ENCODE measurements at regions not wholly inside any gene's neighbourhood (a gene's known extent, or its start where the extent isn't known, plus 50 kb on each side); places are given as distances from the start of the nearest gene placed in this dataset.

GRCh38 chr3:89973156-89973555, 865.7 kb downstream of the EPHA3 start:
- Histone ChIP-seq H3K9ac (ENCODE audit: low read depth in 1 of 2, low read length in 2 of 2) (no peak overlapping the region), H3K36me3 (ENCODE audit: control insufficient read depth in 2 of 2, insufficient read depth in 2 of 2, low read length in 2 of 2) (no peaks in the 10 kb centered on the region), H3K27me3 (ENCODE audit: control insufficient read depth in 2 of 2, insufficient read depth in 2 of 2, low read length in 2 of 2) (no peaks in the 10 kb centered on the region), H3K27ac (ENCODE audit: low read depth in 2 of 2, low read length in 2 of 2) (no peak overlapping the region), H3K4me3 (ENCODE audit: low read length in 2 of 2) (no peak overlapping the region), H3K4me1 (ENCODE audit: control insufficient read depth in 2 of 2, insufficient read depth in 2 of 2, low read length in 2 of 2) (no peaks in the 10 kb centered on the region), H3K9me3 (ENCODE audit: control insufficient read depth in 2 of 2, low read length in 2 of 2) (no peaks in the 10 kb centered on the region)

- Histone ChIP-seq H3K4me3 (ENCODE audit: low read length in 2 of 2) (no peak overlapping the region), H3K36me3 (ENCODE audit: control insufficient read depth in 2 of 2, insufficient read depth in 2 of 2, low read length in 2 of 2) (no peaks in the 10 kb centered on the region), H3K27ac (ENCODE audit: low read depth in 2 of 2, low read length in 2 of 2) (no peak overlapping the region), H3K9me3 (ENCODE audit: control insufficient read depth in 2 of 2, low read length in 2 of 2) (no peaks in the 10 kb centered on the region), H3K9ac (ENCODE audit: low read depth in 1 of 2, low read length in 2 of 2) (no peak overlapping the region), H3K4me1 (ENCODE audit: control insufficient read depth in 2 of 2, insufficient read depth in 2 of 2, low read length in 2 of 2) (no peaks in the 10 kb centered on the region), H3K27me3 (ENCODE audit: control insufficient read depth in 2 of 2, insufficient read depth in 2 of 2, low read length in 2 of 2) (no peaks in the 10 kb centered on the region)
These were observed 867.6 kb downstream of the EPHA3 start for GRCh38 chr3:89974903-89975519.

- H3K36me3 ChIP-seq (ENCODE audit: control insufficient read depth in 2 of 2, insufficient read depth in 2 of 2, low read length in 2 of 2) = no peaks in the 10 kb centered on the region
- no peaks in the 10 kb centered on the region for H3K4me1 ChIP-seq (ENCODE audit: control insufficient read depth in 2 of 2, insufficient read depth in 2 of 2, low read length in 2 of 2)
- no peak overlapping the region for H3K27ac ChIP-seq (ENCODE audit: low read depth in 2 of 2, low read length in 2 of 2)
- H3K27me3 ChIP-seq (ENCODE audit: control insufficient read depth in 2 of 2, insufficient read depth in 2 of 2, low read length in 2 of 2) = no peaks in the 10 kb centered on the region
- H3K9ac ChIP-seq (ENCODE audit: low read depth in 1 of 2, low read length in 2 of 2) = no peak overlapping the region
- H3K9me3 ChIP-seq (ENCODE audit: control insufficient read depth in 2 of 2, low read length in 2 of 2) = no peaks in the 10 kb centered on the region
- no peak overlapping the region for H3K4me3 ChIP-seq (ENCODE audit: low read length in 2 of 2)
These were observed 876.0 kb downstream of the EPHA3 start for GRCh38 chr3:89983449-89983848.

GRCh38 chr3:90005281-90005847, 897.9 kb downstream of the EPHA3 start:
- no peak overlapping the region for H3K27ac ChIP-seq (ENCODE audit: low read depth in 2 of 2, low read length in 2 of 2)
- no peak overlapping the region for H3K4me3 ChIP-seq (ENCODE audit: low read length in 2 of 2)
- no peaks in the 10 kb centered on the region for H3K36me3 ChIP-seq (ENCODE audit: control insufficient read depth in 2 of 2, insufficient read depth in 2 of 2, low read length in 2 of 2)
- no peaks in the 10 kb centered on the region for H3K27me3 ChIP-seq (ENCODE audit: control insufficient read depth in 2 of 2, insufficient read depth in 2 of 2, low read length in 2 of 2)
- H3K9me3 ChIP-seq (ENCODE audit: control insufficient read depth in 2 of 2, low read length in 2 of 2) = no peaks in the 10 kb centered on the region
- no peaks in the 10 kb centered on the region for H3K4me1 ChIP-seq (ENCODE audit: control insufficient read depth in 2 of 2, insufficient read depth in 2 of 2, low read length in 2 of 2)
- H3K9ac ChIP-seq (ENCODE audit: low read depth in 1 of 2, low read length in 2 of 2) = no peak overlapping the region

GRCh38 chr3:90007778-90008499, 900.5 kb downstream of the EPHA3 start:
- no peaks in the 10 kb centered on the region for H3K4me1 ChIP-seq (ENCODE audit: control insufficient read depth in 2 of 2, insufficient read depth in 2 of 2, low read length in 2 of 2)
- H3K4me3 ChIP-seq (ENCODE audit: low read length in 2 of 2) = no peak overlapping the region
- H3K36me3 ChIP-seq (ENCODE audit: control insufficient read depth in 2 of 2, insufficient read depth in 2 of 2, low read length in 2 of 2) = no peaks in the 10 kb centered on the region
- H3K9me3 ChIP-seq (ENCODE audit: control insufficient read depth in 2 of 2, low read length in 2 of 2) = no peaks in the 10 kb centered on the region
- no peak overlapping the region for H3K9ac ChIP-seq (ENCODE audit: low read depth in 1 of 2, low read length in 2 of 2)
- no peaks in the 10 kb centered on the region for H3K27me3 ChIP-seq (ENCODE audit: control insufficient read depth in 2 of 2, insufficient read depth in 2 of 2, low read length in 2 of 2)
- H3K27ac ChIP-seq (ENCODE audit: low read depth in 2 of 2, low read length in 2 of 2) = no peak overlapping the region

- Histone ChIP-seq H3K4me1 (ENCODE audit: control insufficient read depth in 2 of 2, insufficient read depth in 2 of 2, low read length in 2 of 2) (no peaks in the 10 kb centered on the region), H3K36me3 (ENCODE audit: control insufficient read depth in 2 of 2, insufficient read depth in 2 of 2, low read length in 2 of 2) (no peaks in the 10 kb centered on the region), H3K9me3 (ENCODE audit: control insufficient read depth in 2 of 2, low read length in 2 of 2) (no peaks in the 10 kb centered on the region), H3K4me3 (ENCODE audit: low read length in 2 of 2) (no peak overlapping the region), H3K9ac (ENCODE audit: low read depth in 1 of 2, low read length in 2 of 2) (no peak overlapping the region), H3K27ac (ENCODE audit: low read depth in 2 of 2, low read length in 2 of 2) (no peak overlapping the region), H3K27me3 (ENCODE audit: control insufficient read depth in 2 of 2, insufficient read depth in 2 of 2, low read length in 2 of 2) (no peaks in the 10 kb centered on the region)
These were observed 902.9 kb downstream of the EPHA3 start for GRCh38 chr3:90010341-90010740.

- Histone ChIP-seq H3K27ac (ENCODE audit: low read depth in 2 of 2, low read length in 2 of 2) (no peak overlapping the region), H3K9me3 (ENCODE audit: control insufficient read depth in 2 of 2, low read length in 2 of 2) (no peaks in the 10 kb centered on the region), H3K36me3 (ENCODE audit: control insufficient read depth in 2 of 2, insufficient read depth in 2 of 2, low read length in 2 of 2) (no peaks in the 10 kb centered on the region), H3K27me3 (ENCODE audit: control insufficient read depth in 2 of 2, insufficient read depth in 2 of 2, low read length in 2 of 2) (no peaks in the 10 kb centered on the region), H3K4me1 (ENCODE audit: control insufficient read depth in 2 of 2, insufficient read depth in 2 of 2, low read length in 2 of 2) (no peaks in the 10 kb centered on the region), H3K9ac (ENCODE audit: low read depth in 1 of 2, low read length in 2 of 2) (no peak overlapping the region), H3K4me3 (ENCODE audit: low read length in 2 of 2) (no peak overlapping the region)
These were observed 903.7 kb downstream of the EPHA3 start for GRCh38 chr3:90011131-90011530.

GRCh38 chr3:90011596-90011995, 904.2 kb downstream of the EPHA3 start:
- Histone ChIP-seq H3K27me3 (ENCODE audit: control insufficient read depth in 2 of 2, insufficient read depth in 2 of 2, low read length in 2 of 2) (no peaks in the 10 kb centered on the region), H3K9ac (ENCODE audit: low read depth in 1 of 2, low read length in 2 of 2) (no peak overlapping the region), H3K36me3 (ENCODE audit: control insufficient read depth in 2 of 2, insufficient read depth in 2 of 2, low read length in 2 of 2) (no peaks in the 10 kb centered on the region), H3K4me1 (ENCODE audit: control insufficient read depth in 2 of 2, insufficient read depth in 2 of 2, low read length in 2 of 2) (no peaks in the 10 kb centered on the region), H3K27ac (ENCODE audit: low read depth in 2 of 2, low read length in 2 of 2) (no peak overlapping the region), H3K4me3 (ENCODE audit: low read length in 2 of 2) (no peak overlapping the region), H3K9me3 (ENCODE audit: control insufficient read depth in 2 of 2, low read length in 2 of 2) (no peaks in the 10 kb centered on the region)

- H3K4me3 ChIP-seq (ENCODE audit: low read length in 2 of 2) = no peak overlapping the region
- H3K9ac ChIP-seq (ENCODE audit: low read depth in 1 of 2, low read length in 2 of 2) = no peak overlapping the region
- no peaks in the 10 kb centered on the region for H3K36me3 ChIP-seq (ENCODE audit: control insufficient read depth in 2 of 2, insufficient read depth in 2 of 2, low read length in 2 of 2)
- H3K27ac ChIP-seq (ENCODE audit: low read depth in 2 of 2, low read length in 2 of 2) = no peak overlapping the region
- H3K27me3 ChIP-seq (ENCODE audit: control insufficient read depth in 2 of 2, insufficient read depth in 2 of 2, low read length in 2 of 2) = no peaks in the 10 kb centered on the region
- no peaks in the 10 kb centered on the region for H3K4me1 ChIP-seq (ENCODE audit: control insufficient read depth in 2 of 2, insufficient read depth in 2 of 2, low read length in 2 of 2)
- no peaks in the 10 kb centered on the region for H3K9me3 ChIP-seq (ENCODE audit: control insufficient read depth in 2 of 2, low read length in 2 of 2)
These were observed 904.6 kb downstream of the EPHA3 start for GRCh38 chr3:90011996-90012395.

- Histone ChIP-seq H3K36me3 (ENCODE audit: control insufficient read depth in 2 of 2, insufficient read depth in 2 of 2, low read length in 2 of 2) (no peaks in the 10 kb centered on the region), H3K4me1 (ENCODE audit: control insufficient read depth in 2 of 2, insufficient read depth in 2 of 2, low read length in 2 of 2) (no peaks in the 10 kb centered on the region), H3K9me3 (ENCODE audit: control insufficient read depth in 2 of 2, low read length in 2 of 2) (no peaks in the 10 kb centered on the region), H3K27ac (ENCODE audit: low read depth in 2 of 2, low read length in 2 of 2) (no peak overlapping the region), H3K27me3 (ENCODE audit: control insufficient read depth in 2 of 2, insufficient read depth in 2 of 2, low read length in 2 of 2) (no peaks in the 10 kb centered on the region), H3K4me3 (ENCODE audit: low read length in 2 of 2) (no peak overlapping the region), H3K9ac (ENCODE audit: low read depth in 1 of 2, low read length in 2 of 2) (no peak overlapping the region)
These were observed 908.4 kb downstream of the EPHA3 start for GRCh38 chr3:90015688-90016356.
